CD4-positive, alpha-beta T cell treated with Interleukin-17A for 4 hours (primary cell): ENCODE measurements at regions not wholly inside any gene's neighbourhood (a gene's known extent, or its start where the extent isn't known, plus 50 kb on each side); places are given as distances from the start of the nearest gene placed in this dataset.
"Not testable (repeated sequence)": the region's sequence is repeated elsewhere in the genome, so short reads cannot be mapped to it uniquely, and the experiment has no call there.

Experiments used
- DNase-seq: peaks from one replicate; pipeline ENCODE4 v3.0.0-alpha.2; 2020; ENCODE audit warnings: mixed read lengths

DNA sequence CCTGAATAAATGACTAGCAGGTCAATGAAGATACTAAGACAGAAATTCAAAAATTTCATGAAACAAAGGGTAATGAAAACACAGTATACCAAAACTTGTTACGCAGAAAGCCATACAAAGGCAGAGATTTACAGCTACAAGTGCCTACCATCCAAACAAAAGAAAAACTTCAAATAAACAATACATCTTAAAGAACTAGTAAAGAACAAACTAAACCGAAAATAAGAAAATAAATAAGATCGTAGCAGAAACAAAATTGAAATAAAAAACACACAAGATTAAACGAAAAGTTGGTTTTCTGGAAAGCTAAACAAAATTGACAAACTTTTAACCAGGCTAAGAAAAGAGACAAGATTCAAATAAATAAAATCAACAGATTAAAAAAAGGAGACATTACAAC, 51.5 kb downstream of the VPREB1 start:
- DNase-seq = not testable (repeated sequence)

DNA sequence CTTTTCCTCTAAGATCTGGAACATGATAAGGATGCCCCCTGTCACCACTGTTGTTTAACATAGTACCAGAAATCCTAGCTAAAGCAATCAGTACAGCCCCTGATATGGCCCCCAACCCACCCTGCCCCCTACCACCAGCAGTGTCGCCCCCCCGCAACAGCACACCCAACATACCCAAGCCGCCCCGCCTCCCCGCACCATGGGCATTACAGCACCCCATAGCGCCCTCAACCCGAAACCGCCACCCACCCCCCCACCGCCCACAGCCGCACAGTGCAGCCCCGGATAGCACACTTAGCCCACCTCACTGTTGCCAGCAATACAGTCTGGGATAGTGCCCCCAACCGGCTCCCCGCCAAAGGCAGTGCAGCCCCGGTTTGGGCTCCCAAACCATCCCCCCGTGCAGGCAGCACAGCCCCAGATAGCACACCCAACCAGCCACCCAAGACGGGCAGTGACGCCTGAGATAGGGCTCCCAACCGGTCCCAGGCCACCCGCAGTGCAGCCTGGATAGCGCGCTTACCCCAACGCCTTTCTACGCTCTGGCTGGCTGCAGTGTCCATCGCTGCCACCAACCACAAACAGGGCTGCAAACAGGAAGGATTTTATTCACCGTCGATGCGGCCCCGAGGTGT, 52.7 kb downstream of the VPREB1 start:
- peak; percentile 34 for DNase-seq

DNA sequence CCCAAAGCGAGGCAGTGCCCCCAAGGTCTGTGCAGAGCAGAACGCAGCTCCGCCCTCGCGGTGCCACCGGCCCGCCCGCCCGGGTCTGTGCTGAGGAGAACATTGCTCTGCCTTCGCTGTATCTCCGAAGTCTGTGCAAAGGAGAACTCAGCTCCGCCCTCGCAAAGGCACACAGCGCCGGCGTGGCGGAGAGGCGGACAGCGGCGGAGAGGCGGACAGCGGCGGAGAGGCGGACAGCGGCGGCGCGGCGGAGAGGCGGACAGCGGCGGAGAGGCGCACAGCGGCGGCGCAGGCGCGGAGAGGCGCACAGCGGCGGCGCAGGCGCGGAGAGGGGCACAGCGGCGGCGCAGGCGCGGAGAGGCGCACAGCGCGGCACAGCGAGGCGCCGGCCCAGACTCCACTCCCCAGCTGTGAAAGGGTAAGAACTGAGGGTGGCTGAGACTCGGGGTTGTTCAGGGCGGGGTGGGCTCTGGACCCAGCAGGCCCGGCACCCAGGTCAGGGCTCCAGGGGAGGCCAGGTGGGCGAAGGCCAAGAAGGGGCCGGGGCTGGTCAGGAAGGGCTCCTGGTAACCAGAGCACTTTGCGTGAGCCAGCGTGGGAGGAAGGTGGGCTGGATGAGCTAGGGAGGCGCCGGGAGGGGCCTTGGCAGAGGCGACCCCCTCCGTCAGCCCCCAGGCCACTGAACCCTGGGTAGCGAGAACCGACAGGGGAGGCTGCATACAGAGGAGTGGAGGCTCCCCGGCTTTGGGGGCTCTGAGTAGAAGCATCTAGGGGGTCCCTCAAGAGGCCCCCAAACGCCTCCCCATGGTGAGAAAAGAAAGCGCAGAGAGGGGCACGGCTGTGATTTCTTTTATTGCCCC, 53.4 kb downstream of the VPREB1 start:
- peak; percentile 75 for DNase-seq

DNA sequence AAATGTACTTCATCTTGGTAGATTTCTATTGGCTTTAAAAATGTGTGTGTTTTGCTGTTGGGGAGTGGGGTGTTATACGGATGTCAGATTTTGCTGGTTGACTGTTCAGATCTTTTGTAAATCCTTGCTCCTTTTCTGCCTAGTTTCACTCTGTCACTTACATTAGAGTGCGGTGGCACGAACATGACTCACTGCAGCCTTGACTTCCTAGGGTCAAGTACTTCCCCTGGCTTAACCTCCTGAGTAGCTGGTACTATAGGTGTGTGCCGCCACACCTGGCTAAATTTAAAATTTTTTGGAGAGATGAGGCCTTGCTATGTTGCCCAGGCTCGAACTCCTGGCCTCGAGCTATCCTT, 54.0 kb downstream of the VPREB1 start:
- not testable (repeated sequence) for DNase-seq

DNA sequence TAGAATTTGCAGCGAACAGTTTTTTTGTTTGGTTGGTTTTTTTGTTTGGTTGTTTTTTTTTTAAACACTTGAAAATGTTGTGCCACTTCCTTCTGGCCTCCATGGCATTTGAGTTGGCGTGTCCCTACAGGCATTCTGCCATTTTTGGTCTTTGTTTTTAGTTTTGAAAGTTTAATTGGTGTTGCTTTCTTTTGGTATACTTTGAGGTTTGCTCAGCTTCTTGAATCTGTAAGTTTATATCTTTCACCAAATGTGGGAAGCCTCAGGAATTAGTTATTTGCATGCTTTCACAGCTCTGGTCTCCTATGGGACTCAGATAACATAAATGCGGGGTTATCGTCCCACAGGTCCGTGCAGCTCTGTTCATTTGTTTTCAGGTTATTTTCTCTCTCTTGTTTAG, 55.9 kb downstream of the VPREB1 start:
- not testable (repeated sequence) for DNase-seq

DNA sequence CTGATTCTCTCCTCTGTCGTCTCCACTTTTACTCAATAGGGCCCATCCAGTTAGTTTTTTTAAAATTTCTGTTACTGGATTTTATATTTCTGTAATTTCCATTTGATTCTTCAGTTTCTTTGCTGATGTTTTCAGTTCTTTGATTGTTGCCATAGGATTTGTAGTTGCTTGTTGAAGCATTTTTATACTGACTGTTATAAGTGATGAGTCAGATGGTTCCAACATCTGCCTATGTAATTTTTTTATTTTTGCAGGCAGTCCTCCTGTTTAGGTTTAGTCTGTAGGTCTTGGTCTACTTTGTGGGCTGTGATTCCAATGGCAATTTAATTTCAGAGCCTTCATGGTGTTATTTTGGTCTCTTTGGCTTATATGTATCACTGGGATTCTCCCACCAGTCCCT, 56.4 kb downstream of the VPREB1 start:
- not testable (repeated sequence) for DNase-seq

DNA sequence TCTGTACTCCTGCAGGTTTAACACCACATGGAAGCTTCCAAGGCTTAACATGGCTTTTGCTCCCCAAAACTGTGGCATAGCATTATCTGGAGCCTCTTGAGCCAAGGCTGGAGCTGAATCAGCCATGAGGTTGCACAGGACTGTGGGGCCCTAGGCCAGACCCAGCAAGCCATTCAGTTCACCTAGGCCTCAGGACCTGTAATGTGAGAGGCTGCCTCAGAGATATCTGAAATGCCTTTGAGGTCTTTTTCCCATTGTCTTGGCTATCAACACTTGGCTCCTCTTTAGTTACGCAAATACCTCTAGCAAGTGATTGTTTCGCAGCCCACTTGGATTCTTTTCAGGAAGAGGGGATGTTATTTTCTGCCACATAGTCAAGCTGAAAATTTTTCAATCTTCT, 72.0 kb downstream of the VPREB1 start:
- DNase-seq = no peak

DNA sequence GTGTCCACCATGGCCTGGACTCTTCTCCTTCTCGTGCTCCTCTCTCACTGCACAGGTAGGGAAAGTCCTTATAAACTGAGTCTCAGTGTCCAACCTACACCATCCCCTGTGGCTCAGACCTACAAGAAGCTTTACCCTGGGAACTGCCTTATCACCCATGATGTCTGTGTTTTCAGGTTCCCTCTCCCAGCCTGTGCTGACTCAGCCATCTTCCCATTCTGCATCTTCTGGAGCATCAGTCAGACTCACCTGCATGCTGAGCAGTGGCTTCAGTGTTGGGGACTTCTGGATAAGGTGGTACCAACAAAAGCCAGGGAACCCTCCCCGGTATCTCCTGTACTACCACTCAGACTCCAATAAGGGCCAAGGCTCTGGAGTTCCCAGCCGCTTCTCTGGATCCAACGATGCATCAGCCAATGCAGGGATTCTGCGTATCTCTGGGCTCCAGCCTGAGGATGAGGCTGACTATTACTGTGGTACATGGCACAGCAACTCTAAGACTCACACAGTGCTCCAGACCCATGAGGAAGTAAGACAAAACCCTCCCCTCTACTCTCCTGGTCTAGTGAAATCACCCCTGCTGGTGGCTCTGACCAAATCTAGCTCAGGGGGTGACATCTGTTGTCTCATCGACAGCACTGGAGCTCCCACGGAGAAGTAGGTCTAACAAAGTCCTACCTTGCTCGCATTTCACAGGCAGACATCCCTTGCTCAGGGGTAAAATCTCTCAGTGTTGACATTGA, 74.3 kb downstream of the VPREB1 start:
- DNase-seq = no peak

DNA sequence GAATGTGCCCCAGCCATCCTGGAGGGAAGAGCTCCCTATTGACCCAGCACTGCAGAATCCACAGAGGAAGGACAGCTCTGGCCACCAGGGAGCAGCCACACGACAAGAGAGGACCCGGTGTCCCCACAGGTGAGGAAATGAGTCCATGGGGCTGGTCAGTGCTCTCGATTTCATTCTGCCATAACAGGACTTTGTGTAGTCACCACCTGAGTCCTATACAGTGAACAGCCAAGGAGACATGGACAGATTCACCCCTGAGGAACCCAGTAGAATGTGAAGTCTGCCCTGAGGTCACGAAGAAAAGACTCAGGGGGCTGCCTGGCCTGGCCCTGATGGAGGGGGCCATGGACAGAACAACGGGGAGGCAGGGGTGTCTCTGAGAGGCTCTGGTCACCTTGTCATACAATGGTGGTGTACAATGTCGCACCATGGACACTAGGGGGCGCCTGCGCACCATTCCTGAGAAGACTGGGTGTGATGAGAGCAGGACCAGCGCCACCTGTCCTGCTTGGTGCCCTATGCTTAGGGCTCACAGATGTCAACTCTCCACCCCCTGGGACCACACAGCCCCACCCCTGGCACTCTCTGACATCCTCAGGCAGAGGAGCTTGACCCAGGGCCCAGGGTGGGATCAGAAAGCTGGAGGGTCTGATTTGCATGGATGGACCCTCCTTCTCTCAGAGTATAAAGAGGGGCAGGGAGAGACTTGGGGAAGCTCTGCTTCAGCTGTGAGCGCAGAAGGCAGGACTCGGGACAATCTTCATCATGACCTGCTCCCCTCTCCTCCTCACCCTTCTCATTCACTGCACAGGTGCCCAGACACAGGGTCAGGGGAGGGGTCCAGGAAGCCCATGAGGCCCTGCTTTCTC, 77.4 kb downstream of the VPREB1 start:
- DNase-seq = peak; percentile 79

DNA sequence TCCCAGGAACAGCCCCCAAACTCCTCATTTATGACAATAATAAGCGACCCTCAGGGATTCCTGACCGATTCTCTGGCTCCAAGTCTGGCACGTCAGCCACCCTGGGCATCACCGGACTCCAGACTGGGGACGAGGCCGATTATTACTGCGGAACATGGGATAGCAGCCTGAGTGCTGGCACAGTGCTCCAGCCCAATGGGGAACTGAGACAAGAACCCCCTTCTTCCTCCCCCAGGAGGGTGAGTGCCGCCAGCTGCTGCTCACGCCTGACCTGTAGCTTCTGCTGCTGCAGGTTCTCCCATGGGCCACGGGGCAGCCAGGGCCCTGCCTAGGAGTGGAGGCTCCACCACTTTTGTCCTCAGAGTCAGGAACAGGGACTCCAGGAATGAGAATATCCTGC, 78.2 kb downstream of the VPREB1 start:
- DNase-seq = no peak

DNA sequence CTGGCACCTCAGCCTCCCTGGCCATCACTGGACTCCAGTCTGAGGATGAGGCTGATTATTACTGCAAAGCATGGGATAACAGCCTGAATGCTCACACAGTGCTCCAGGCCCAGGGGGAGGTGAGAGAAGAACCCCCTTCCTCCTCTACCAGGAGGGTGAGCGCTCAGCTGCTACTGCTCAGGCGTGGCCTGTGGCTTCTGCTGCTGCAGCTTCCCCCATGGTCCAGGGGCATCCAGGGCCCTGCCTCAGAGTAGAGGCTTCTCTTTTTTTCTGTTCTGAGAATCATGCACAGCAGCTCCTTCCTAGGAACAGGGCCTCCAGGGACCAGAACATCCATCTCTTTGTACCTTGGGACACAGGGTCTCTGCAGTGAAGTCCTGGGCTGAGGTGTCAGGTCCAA, 83.1 kb downstream of the VPREB1 start:
- DNase-seq = no peak

DNA sequence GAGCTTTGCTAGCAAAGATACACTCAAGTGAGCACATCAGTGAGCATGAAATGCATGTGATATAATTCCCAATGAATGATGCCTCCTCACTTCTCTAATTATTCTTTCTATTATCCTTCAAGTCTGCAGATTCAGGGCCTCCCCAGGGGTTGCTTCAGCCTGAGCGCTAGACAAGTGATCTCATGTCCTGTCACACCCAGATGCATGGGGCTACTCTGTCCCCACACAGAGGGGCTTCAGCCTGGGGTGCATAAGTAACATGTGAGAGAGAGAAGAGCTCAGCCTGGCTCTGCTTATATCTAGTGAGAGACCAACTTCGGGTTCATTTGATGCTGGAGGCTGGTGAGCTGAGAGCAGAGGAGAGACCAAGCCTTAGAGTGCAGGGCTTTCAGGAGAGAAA, 85.2 kb downstream of the VPREB1 start:
- DNase-seq = no peak

DNA sequence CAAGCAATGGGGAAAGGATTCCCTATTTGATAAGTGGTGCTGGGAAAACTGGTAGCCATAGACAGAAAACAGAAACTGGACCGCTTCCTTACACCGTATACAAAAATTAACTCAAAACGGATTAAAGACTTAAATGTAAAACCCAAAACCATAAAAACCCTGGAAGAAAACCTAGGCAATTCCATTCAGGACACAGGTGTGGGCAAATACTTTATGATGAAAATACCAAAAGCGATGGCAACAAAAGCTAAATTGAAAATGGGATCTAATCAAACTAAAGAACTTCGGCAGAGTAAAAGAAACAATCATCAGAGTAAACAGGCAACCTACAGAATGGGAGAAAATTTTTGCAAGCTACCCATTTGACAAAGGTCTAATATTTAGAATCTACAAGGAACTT, 91.1 kb downstream of the VPREB1 start:
- DNase-seq = not testable (repeated sequence)

DNA sequence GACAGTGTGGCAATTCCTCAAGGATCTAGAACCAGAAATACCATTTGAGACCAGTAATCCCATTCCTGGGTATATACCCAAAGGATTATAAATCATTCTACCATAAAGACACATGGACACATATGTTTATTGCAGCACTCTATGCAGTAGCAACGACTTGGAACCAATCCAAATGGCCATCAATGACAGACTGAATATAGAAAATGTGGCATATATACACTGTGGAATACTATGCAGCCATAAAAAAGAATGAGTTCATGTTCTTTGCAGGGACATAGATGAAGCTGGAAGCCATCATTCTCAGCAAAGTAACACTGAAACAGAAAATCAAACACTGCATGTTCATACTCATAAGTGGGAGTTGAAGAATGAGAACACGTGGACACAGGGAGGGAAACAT, 91.7 kb downstream of the VPREB1 start:
- DNase-seq = not testable (repeated sequence)

DNA sequence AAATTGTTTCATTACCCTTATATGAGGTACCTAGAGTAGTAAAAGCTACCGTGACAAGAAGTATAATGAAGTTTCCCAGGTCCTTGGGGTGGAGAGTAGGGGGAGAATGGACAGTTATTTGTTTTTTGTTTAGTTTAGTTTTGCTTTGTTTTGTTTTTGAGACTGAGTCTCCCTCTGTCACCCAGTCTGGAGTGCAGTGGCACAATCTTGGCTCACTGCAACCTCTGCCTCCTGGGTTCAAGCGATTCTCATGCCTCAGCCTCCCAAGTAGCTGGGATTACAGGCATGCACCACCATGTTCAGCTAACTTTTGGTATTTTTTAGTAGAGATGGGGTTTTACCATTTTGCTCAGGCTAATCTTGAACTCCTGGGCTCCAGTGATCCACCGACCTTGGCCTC, 94.2 kb downstream of the VPREB1 start:
- not testable (repeated sequence) for DNase-seq

DNA sequence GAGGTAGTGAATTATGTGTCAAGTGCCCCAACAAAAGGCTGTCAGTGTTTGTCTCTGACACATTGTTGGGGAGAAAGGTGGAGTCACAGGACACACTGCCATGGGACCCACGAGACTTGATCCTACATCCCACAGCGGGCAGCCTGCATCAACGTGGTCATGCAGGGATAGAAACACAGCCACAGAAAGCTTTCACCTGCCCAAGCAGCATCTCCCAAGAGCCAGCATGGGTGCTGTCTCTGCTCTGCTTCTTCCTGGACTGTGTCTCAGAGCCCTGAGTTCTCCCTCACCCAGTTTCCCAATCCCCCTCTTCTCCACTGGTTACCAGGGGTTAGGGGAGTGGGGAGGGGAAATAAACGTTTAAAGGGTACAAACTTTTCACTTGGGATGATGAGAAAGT, 97.2 kb downstream of the VPREB1 start:
- no peak for DNase-seq

DNA sequence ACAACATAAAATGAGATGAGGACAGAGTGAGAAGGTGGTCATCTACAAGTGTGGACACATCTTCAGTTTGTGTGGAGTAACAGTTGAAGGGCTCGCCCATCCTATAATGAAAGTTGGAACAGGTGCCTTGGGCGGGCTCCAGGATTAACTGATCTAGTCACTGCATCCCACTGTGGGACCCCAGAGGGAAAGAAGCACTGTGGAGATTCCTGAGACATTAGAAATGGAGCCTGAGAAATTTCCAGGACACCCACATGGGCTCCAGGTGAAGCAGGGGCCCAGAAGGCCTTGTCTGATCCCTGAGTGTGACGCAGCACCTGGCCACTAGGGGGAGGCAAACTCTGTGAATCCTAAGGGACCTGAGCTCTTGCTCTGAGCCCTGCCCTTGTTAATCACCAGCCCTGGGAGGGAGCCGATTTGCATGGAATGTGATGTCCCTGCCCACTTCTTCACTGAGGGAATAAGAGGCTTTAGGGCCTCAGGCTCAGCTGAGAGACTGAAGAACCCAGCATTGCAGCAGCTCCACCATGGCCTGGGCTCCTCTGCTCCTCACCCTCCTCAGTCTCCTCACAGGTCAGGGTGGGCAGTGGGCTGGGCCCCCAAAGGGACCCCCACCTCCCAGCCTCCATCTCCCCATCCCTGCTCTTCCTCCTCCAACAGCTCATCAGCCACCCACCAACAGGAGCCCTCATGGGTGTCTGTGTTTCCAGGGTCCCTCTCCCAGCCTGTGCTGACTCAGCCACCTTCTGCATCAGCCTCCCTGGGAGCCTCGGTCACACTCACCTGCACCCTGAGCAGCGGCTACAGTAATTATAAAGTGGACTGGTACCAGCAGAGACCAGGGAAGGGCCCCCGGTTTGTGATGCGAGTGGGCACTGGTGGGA, 98.4 kb downstream of the VPREB1 start:
- peak; percentile 76 for DNase-seq

DNA sequence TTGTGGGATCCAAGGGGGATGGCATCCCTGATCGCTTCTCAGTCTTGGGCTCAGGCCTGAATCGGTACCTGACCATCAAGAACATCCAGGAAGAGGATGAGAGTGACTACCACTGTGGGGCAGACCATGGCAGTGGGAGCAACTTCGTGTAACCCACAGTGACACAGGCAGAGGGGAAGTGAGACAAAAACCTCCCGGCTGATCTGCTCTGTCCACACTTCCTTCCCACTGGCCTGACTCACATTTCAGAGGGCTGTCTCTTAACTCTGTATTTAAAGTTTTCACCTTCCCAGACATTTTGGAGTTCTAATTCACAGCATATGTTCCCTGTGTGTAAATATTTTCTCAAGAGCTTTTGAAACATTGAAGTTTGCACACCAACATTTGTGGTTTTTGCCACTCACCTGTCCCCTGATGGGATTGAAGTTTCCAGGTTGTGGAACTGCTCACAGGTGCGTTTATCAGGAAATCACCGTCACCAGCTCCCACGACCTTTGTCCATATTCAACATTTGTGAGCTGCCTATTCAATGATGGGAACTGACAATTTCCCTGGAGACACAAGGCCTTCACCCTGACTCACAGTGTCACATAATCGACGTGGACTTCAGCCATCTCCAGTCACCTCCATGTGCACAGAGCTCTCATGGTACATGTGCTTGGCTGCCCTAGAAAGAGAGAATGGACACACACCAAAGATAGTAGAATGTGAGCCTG, 99.2 kb downstream of the VPREB1 start:
- DNase-seq = no peak

DNA sequence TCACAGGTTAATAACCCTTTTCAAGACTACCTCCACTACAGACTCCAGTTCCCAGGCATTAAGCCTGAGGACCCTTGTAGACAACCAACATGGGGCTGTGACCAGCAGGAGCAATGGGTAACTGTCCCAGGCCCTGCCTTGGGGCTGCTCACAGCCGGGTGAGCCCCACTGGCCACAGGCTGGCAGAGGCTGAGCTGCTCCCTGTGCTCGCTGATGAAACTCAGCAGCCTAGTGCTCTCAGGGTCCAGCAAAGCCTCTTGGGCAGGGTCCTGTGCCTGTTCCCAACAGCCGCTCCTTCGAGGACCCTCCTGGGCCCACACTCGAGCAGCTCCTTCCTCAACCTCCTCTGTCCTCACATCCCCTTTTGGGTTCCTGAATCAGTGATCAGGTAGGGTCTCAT, 99.8 kb downstream of the VPREB1 start:
- DNase-seq = no peak

DNA sequence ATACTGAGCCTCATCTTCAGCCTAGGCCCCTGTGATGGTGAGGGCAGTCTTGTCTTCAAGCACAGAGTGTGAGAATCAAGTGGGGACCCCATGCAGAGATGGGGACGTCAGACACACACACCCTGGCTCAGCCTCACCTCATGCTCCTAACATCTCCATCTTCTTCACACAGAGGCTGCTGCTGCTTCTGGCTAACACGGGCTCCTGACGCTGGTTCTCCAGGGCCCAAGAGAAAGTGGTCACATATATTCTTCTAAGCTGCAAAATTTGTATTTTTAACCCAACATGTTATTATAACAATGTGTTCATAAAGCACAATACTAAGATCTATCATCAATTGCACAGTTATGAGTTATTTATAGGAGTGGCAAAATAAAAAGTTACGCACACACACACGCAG, 101.2 kb downstream of the VPREB1 start:
- no peak for DNase-seq
